Esophagus muscularis mucosa (tissue), 4 donors: ENCODE measurements at regions not wholly inside any gene's neighbourhood (a gene's known extent, or its start where the extent isn't known, plus 50 kb on each side); places are given as distances from the start of the nearest gene placed in this dataset.
A peak's percentile ranks its signal among the peaks of the same experiment; 100 is the strongest.

Source experiments
- DNase-seq: peaks from one replicate; pipeline ENCODE4 v3.0.0-alpha.2; 2017; ENCODE audit errors: extremely low spot score
- H3K27ac ChIP-seq, 4 donors: fragments of 200-600 bp; sonication (generic); replicated peaks in 1 of 4; 1 replicate in 3 of 4; 2 replicates in 1 of 4; pipeline ENCODE4 v1.5.1; 2016 to 2019; ENCODE audit warnings: mild to moderate bottlenecking in 1 of 4
- H3K27me3 ChIP-seq, 4 donors: fragments of 200-600 bp; sonication (generic); one replicate each; pipeline versions ENCODE4 v1.5.1 to v1.6.0; 2016 to 2019
- H3K36me3 ChIP-seq, 4 donors: fragments of 200-600 bp; sonication (generic); one replicate each; pipeline ENCODE4 v1.5.1; 2016 to 2019
- H3K4me1 ChIP-seq, 4 donors: fragments of 200-600 bp; sonication (generic); one replicate each; pipeline ENCODE4 v1.5.1; 2016 to 2019
- H3K4me3 ChIP-seq, 4 donors: fragments of 200-600 bp; sonication (generic); 1 replicate in 2 of 4; 2 replicates in 2 of 4; pipeline ENCODE4 v1.5.1; 2016 to 2019; ENCODE audit warnings: mild to moderate bottlenecking in 4 of 4, moderate library complexity in 1 of 4
- H3K9me3 ChIP-seq, 4 donors: fragments of 200-600 bp; sonication (generic); 1 replicate in 3 of 4; 2 replicates in 1 of 4; pipeline ENCODE4 v1.5.1; 2016 to 2019
- CTCF ChIP-seq, 3 experiments: fragments of 200-600 bp in 2 of 3; fragments of 450-650 bp in 1 of 3; sonication (generic) in 2 of 3; IDR thresholded peaks; one replicate each; pipeline ENCODE4 v1.5.1; 2017 to 2019; ENCODE audit warnings: antibody characterized with exemption in 3 of 3, mild to moderate bottlenecking in 2 of 3, moderate library complexity in 1 of 3
- EP300 ChIP-seq: sonication (generic); formaldehyde crosslinking; IDR thresholded peaks from one replicate; pipeline ENCODE4 v1.6.1; 2017; ENCODE audit warnings: antibody characterized with exemption
- POLR2A ChIP-seq: fragments of 450-650 bp; IDR thresholded peaks from one replicate; pipeline ENCODE4 v1.6.1; 2017; ENCODE audit warnings: antibody characterized with exemption, moderate library complexity, mild to moderate bottlenecking, low read depth
- POLR2AphosphoS5 ChIP-seq, 2 donors: sonication (generic); formaldehyde crosslinking; IDR thresholded peaks; one replicate each; pipeline ENCODE4 v1.6.1; 2017; ENCODE audit warnings: antibody characterized with exemption in 2 of 2
- WGBS: methylation state at CpG from one replicate; pipeline ENCODE4 v1.1.5; 2018; 5-methylcytosine and 5-hydroxymethylcytosine counted together
- intact Hi-C: fragments of 100-400 bp; cut with DNase I; formaldehyde crosslinking; loops from one replicate; pipeline ENCODE4 v1.15.1; 2023

GRCh38 chr22:47837703-47838102 is 1075.3 kb downstream of the TBC1D22A start:
- WGBS, result 65% methylated on average over 3 of the region's 3 CpGs
- DNase-seq, result no peak
- Histone ChIP-seq H3K4me3 (no peak overlapping the region), H3K36me3 (no peaks in the 10 kb centered on the region), H3K27me3 (peaks cover 0 to 47% (median 0%) of the 10 kb centered on the region in 4 donors), H3K27ac (no peak overlapping the region), H3K4me1 (no peaks in the 10 kb centered on the region), H3K9me3 (peaks cover 0 to 9% (median 0%) of the 10 kb centered on the region in 4 donors)
- TF ChIP-seq POLR2AphosphoS5 (IDR thresholded peaks at IDR 0.05), result no peak
- TF ChIP-seq CTCF (IDR thresholded peaks at IDR 0.05), result peak in 1 of 3 experiments; percentile 15
- intact Hi-C loops, result no loop called here

GRCh38 chr22:47836957-47837356 is 1074.5 kb downstream of the TBC1D22A start:
- Histone ChIP-seq H3K27me3 (peaks cover 0 to 46% (median 0%) of the 10 kb centered on the region in 4 donors), H3K4me3 (no peak overlapping the region), H3K9me3 (peaks cover 0 to 9% (median 0%) of the 10 kb centered on the region in 4 donors), H3K27ac (no peak overlapping the region), H3K4me1 (no peaks in the 10 kb centered on the region), H3K36me3 (no peaks in the 10 kb centered on the region)
- no peak for TF ChIP-seq EP300
- no peak for TF ChIP-seq CTCF (IDR thresholded peaks at IDR 0.05)
- no peak for TF ChIP-seq POLR2AphosphoS5 (IDR thresholded peaks at IDR 0.05)
- TF ChIP-seq POLR2A, result no peak
- no peak for DNase-seq
- intact Hi-C loops, result no loop called here
- 60% methylated on average over 2 of the region's 2 CpGs for WGBS

- intact Hi-C loops, result no loop called here
- no peak for DNase-seq
- Histone ChIP-seq H3K27ac (no peak overlapping the region), H3K4me3 (no peak overlapping the region), H3K36me3 (no peaks in the 10 kb centered on the region), H3K4me1 (no peaks in the 10 kb centered on the region), H3K27me3 (peaks cover 0 to 41% (median 0%) of the 10 kb centered on the region in 4 donors), H3K9me3 (peaks cover 0 to 9% (median 0%) of the 10 kb centered on the region in 4 donors)
- no peak for TF ChIP-seq CTCF (IDR thresholded peaks at IDR 0.05)
- TF ChIP-seq EP300, result no peak
- no peak for TF ChIP-seq POLR2A
- no peak for TF ChIP-seq POLR2AphosphoS5 (IDR thresholded peaks at IDR 0.05)
- 57% methylated on average over 7 of the region's 7 CpGs for WGBS
Measured at GRCh38 chr22:47835726-47836125, 1073.3 kb downstream of the TBC1D22A start.

- DNase-seq, result no peak
- H3K36me3 ChIP-seq, result no peaks in the 10 kb centered on the region
- no peaks in the 10 kb centered on the region for H3K9me3 ChIP-seq
- intact Hi-C loops, result no loop called here
- no peak overlapping the region for H3K4me3 ChIP-seq
- no peaks in the 10 kb centered on the region for H3K4me1 ChIP-seq
- TF ChIP-seq EP300 (no peak), POLR2AphosphoS5 (IDR thresholded peaks at IDR 0.05) (no peak), POLR2A (no peak), CTCF (IDR thresholded peaks at IDR 0.05) (no peak)
- WGBS, result 61% methylated on average over 6 of the region's 6 CpGs
- peaks cover 0 to 8% (median 0%) of the 10 kb centered on the region in 4 donors for H3K27me3 ChIP-seq
- no peak overlapping the region for H3K27ac ChIP-seq
Measured at GRCh38 chr22:47826016-47826415, 1063.6 kb downstream of the TBC1D22A start.

GRCh38 chr22:47822422-47822821 is 1060.0 kb downstream of the TBC1D22A start:
- Histone ChIP-seq H3K4me3 (no peak overlapping the region), H3K4me1 (no peaks in the 10 kb centered on the region)

More at GRCh38 chr22:47822422-47822821, 1060.0 kb downstream of the TBC1D22A start:
- TF ChIP-seq CTCF (IDR thresholded peaks at IDR 0.05) (no peak), POLR2AphosphoS5 (IDR thresholded peaks at IDR 0.05) (no peak), POLR2A (no peak), EP300 (no peak)
- WGBS, result 84% methylated on average over 3 of the region's 3 CpGs
- no peak overlapping the region for H3K27ac ChIP-seq
- intact Hi-C loops, result no loop called here
- peaks cover 0 to 31% (median 0%) of the 10 kb centered on the region in 4 donors for H3K27me3 ChIP-seq
- no peaks in the 10 kb centered on the region for H3K36me3 ChIP-seq
- no peak for DNase-seq
- peaks cover 0 to 5% (median 0%) of the 10 kb centered on the region in 4 donors for H3K9me3 ChIP-seq
